Lower lobe of right lung (tissue), 2 donors: ENCODE measurements at regions not wholly inside any gene's neighbourhood (a gene's known extent, or its start where the extent isn't known, plus 50 kb on each side); places are given as distances from the start of the nearest gene placed in this dataset.

Experiments
- ATAC-seq, 2 donors: fragments of 200-7000 bp; cut with Tn5 transposase; one replicate each; pipeline ENCODE4 v1.9.1; 2020 to 2022; ENCODE audit warnings: mild to moderate bottlenecking in 2 of 2, moderate library complexity in 2 of 2
- DNase-seq: peaks from one replicate; pipeline ENCODE4 v3.0.0-alpha.2; 2020
- H3K27ac ChIP-seq: fragments of 200-600 bp; one replicate; pipeline ENCODE4 v1.8.0; 2022
- H3K27me3 ChIP-seq: fragments of 200-600 bp; one replicate; pipeline ENCODE4 v1.8.0; 2022; ENCODE audit warnings: low read depth
- H3K36me3 ChIP-seq: fragments of 200-600 bp; one replicate; pipeline ENCODE4 v1.8.0; 2022; ENCODE audit warnings: mild to moderate bottlenecking
- H3K4me1 ChIP-seq: fragments of 200-600 bp; one replicate; pipeline ENCODE4 v1.8.0; 2022
- H3K4me3 ChIP-seq: fragments of 200-600 bp; one replicate; pipeline ENCODE4 v1.8.0; 2022; ENCODE audit warnings: mild to moderate bottlenecking
- H3K9me3 ChIP-seq: fragments of 200-600 bp; one replicate; pipeline ENCODE4 v1.8.0; 2022
- CTCF ChIP-seq: fragments of 200-600 bp; IDR thresholded peaks from one replicate; pipeline ENCODE4 v1.8.0; 2022; ENCODE audit warnings: antibody characterized with exemption, mild to moderate bottlenecking
- intact Hi-C: fragments of 100-400 bp; cut with DNase I; formaldehyde crosslinking; loops from one replicate; pipeline ENCODE4 v1.11.0; 2022
- donor health status: DM: no; HTN: yes; CAD: no; lungs with severe emphysema.

- no peak for TF ChIP-seq CTCF
- intact Hi-C loops: no loop called here
- Histone ChIP-seq H3K36me3 (no peaks in the 10 kb centered on the region), H3K9me3 (no peaks in the 10 kb centered on the region), H3K4me1 (no peaks in the 10 kb centered on the region), H3K27ac (no peak overlapping the region), H3K4me3 (no peak overlapping the region), H3K27me3 (peaks cover 4% of the 10 kb centered on the region)
- DNase-seq: no peak
- ATAC-seq: no peak
Observed at GRCh38 chr12:39112064-39112463, 206.7 kb upstream of the CPNE8 start.

GRCh38 chr12:39105111-39105510 lies 199.7 kb upstream of the CPNE8 start:
- no peak for DNase-seq
- Histone ChIP-seq H3K36me3 (no peaks in the 10 kb centered on the region), H3K27me3 (no peaks in the 10 kb centered on the region), H3K4me1 (no peaks in the 10 kb centered on the region), H3K27ac (no peak overlapping the region), H3K4me3 (no peak overlapping the region), H3K9me3 (no peaks in the 10 kb centered on the region)
- ATAC-seq: no peak
- TF ChIP-seq CTCF: no peak
- intact Hi-C loops: loop anchor here (10.0 kb wide), 2 partner anchors 180 to 780 kb away; no protein-coding TSS in a partner anchor

GRCh38 chr12:39103552-39104165 lies 198.3 kb upstream of the CPNE8 start:
- H3K4me1 ChIP-seq: no peaks in the 10 kb centered on the region
- no peaks in the 10 kb centered on the region for H3K36me3 ChIP-seq
- peak; percentile 94 to 95 for ATAC-seq
- no peak overlapping the region for H3K27ac ChIP-seq
- TF ChIP-seq CTCF: peak; percentile 79
- H3K4me3 ChIP-seq: no peak overlapping the region
- DNase-seq: no peak
- no peaks in the 10 kb centered on the region for H3K9me3 ChIP-seq
- no peaks in the 10 kb centered on the region for H3K27me3 ChIP-seq
- intact Hi-C loops: loop anchor here (10.0 kb wide), 2 partner anchors 179 to 779 kb away; no protein-coding TSS in a partner anchor

- Histone ChIP-seq H3K27ac (no peak overlapping the region), H3K4me3 (no peak overlapping the region), H3K27me3 (no peaks in the 10 kb centered on the region), H3K36me3 (no peaks in the 10 kb centered on the region), H3K4me1 (no peaks in the 10 kb centered on the region), H3K9me3 (no peaks in the 10 kb centered on the region)
- TF ChIP-seq CTCF: no peak
- peak; percentile 32 to 81 for ATAC-seq
- no peak for DNase-seq
- intact Hi-C loops: loop anchor here (10.0 kb wide), 2 partner anchors 178 to 778 kb away; no protein-coding TSS in a partner anchor
Observed at GRCh38 chr12:39102474-39103209, 197.3 kb upstream of the CPNE8 start.

GRCh38 chr12:39095636-39096330 lies 190.4 kb upstream of the CPNE8 start:
- Histone ChIP-seq H3K27me3 (no peaks in the 10 kb centered on the region), H3K9me3 (no peaks in the 10 kb centered on the region), H3K4me1 (no peaks in the 10 kb centered on the region), H3K27ac (no peak overlapping the region), H3K36me3 (no peaks in the 10 kb centered on the region), H3K4me3 (no peak overlapping the region)
- intact Hi-C loops: no loop called here
- no peak for TF ChIP-seq CTCF
- no peak for DNase-seq
- no peak for ATAC-seq
